Left lobe of liver (tissue), 2 donors: ENCODE measurements at regions not wholly inside any gene's neighbourhood (a gene's known extent, or its start where the extent isn't known, plus 50 kb on each side); places are given as distances from the start of the nearest gene placed in this dataset.
A peak's percentile ranks its signal among the peaks of the same experiment; 100 is the strongest.
"Not testable (repeated sequence)": the region's sequence is repeated elsewhere in the genome, so short reads cannot be mapped to it uniquely, and the experiment has no call there.

Experiments used
- ATAC-seq: fragments of 200-7000 bp; cut with Tn5 transposase; one replicate; pipeline ENCODE4 v1.9.1; 2020; ENCODE audit warnings: mild to moderate bottlenecking, moderate library complexity
- DNase-seq: peaks from one replicate; pipeline ENCODE4 v3.0.0-alpha.2; 2020; ENCODE audit warnings: low spot score
- donor health status: DM: no; HTN: no; CAD: no; lungs with moderate emphysema.
- donor health status: DM: no; HTN: yes; CAD: no.

- no peak for ATAC-seq
- no peak for DNase-seq
These were observed 193.1 kb downstream of the OTOL1 start for GRCh38 chr3:161689584-161690298.

GRCh38 chr3:161690299-161690620 is 193.7 kb downstream of the OTOL1 start:
- DNase-seq, result no peak
- ATAC-seq, result no peak

DNA sequence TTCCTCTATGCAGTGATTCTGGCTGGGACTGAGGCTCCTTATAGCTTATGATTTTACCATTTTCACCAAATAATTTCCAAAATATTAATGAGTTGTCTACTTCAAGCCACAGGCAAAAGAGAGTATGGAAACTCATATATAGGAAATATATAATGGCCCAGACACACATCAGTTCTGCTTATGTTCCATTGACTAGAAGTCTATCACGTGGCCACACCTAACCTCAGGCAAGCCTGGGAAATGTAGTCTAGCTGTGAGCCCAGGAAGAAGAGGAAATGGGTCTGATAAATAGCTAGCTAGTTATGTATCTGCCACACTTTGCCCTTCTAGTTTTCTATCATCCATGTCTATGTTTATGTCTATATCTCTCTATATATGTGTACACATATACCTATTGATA is 195.1 kb downstream of the OTOL1 start:
- no peak for ATAC-seq
- no peak for DNase-seq

- ATAC-seq (no peak), DNase-seq (no peak)
These were observed 198.3 kb downstream of the OTOL1 start for GRCh38 chr3:161694682-161695564.

- DNase-seq (no peak), ATAC-seq (no peak)
These were observed 199.2 kb downstream of the OTOL1 start for GRCh38 chr3:161695811-161696210.

DNA sequence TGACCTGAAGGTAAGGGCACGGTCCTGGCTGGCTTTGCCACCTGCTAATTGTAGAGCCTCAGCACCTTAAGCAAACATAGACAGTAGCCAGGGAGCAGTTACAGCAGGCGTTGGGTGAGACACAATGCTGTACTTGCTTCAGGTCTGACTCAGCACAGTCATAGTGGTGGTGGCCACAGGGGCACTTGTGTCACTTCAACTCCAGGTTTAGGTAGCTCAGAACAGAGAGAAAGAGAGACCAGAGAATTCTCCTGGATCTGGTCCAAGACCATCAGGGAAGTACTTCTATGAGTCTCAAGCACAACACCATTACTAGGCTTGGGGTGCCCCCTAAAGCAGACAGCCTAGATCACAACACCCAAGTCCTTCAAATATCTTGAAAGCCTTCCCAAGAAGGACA is 204.4 kb downstream of the OTOL1 start:
- DNase-seq, result no peak
- no peak for ATAC-seq

- not testable (repeated sequence) for DNase-seq, ATAC-seq
These were observed 210.6 kb downstream of the OTOL1 start for GRCh38 chr3:161707253-161707652.

GRCh38 chr3:161713731-161714130 is 217.1 kb downstream of the OTOL1 start:
- ATAC-seq, result no peak
- no peak for DNase-seq

DNA sequence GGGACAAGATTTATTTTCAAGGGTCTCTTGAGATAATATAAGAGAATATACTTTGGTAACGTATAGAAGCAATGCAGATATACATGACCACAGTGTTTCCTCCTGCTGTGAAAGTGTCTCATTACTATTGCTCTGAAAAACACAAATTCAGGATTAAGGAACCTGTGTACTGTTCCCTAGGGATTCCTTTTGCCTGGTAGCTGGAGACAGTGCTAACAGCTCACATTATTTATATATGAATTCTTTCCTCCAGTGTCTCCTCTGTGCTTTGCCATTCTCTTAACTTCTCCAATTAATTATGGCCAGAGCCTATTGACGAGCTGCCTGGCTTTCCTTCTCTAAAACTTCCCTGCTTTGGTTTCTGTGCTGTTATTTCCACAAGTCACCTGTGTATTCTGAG is 235.4 kb downstream of the OTOL1 start:
- ATAC-seq (no peak), DNase-seq (no peak)

- no peak for ATAC-seq
- DNase-seq, result no peak
These were observed 240.6 kb downstream of the OTOL1 start for GRCh38 chr3:161737171-161737570.

DNA sequence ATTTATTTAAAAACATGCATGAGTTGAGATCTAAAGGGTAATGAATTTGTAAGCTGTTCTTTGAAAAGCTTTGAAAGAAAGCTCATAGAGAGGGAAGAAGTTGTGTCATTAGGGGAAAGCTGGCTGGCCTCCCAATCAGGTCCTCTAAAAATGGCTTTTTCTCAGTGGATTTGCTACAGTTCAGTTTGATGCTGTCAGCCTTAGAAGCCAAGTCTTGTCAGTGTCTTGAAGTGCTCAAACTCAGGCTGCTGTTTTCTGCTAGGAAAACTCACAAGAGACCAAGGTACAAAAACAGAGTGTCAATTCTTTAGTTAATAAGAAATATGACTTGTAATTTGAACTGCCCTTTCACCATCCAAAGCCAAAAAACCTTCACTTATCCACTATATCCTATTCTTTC is 243.8 kb downstream of the OTOL1 start:
- DNase-seq (no peak), ATAC-seq (no peak)

DNA sequence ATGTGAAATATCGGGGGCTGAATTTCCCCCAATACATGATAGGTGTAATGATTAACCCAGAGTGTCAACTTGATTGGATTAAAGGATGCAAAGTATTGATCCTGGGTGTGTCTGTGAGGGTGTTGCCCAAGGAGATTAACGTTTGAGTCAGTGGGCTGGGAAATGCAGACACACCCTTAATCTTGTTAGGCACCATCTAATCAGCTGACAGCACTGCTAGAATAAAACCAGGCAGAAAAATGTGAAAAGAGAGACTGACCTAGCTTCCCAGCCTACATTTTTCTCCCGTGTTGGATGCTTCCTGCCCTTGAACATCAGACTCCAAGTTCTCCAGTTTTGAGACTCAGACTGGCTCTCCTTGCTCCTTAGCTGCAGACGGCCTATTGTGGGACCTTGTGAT is 247.8 kb downstream of the OTOL1 start:
- DNase-seq, result no peak
- no peak for ATAC-seq

DNA sequence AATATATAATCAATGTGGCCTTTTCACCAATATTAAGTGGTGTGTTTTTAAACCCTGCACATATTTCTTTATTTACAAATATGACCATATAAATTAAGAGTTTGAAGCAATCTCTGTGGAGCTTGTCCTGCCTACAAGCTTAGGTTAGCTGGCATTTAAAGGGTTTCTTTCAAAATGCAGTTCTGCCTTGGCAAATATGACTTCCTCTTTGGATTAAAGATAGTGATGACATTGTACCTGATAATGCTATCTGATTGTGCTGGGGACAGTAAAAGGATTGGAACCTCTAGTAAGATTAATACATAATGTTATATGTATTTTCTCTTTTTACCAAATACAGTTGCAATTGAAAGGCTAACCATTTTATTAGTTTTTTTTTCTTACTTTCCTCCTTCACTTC is 249.1 kb downstream of the OTOL1 start:
- DNase-seq (no peak), ATAC-seq (no peak)

DNA sequence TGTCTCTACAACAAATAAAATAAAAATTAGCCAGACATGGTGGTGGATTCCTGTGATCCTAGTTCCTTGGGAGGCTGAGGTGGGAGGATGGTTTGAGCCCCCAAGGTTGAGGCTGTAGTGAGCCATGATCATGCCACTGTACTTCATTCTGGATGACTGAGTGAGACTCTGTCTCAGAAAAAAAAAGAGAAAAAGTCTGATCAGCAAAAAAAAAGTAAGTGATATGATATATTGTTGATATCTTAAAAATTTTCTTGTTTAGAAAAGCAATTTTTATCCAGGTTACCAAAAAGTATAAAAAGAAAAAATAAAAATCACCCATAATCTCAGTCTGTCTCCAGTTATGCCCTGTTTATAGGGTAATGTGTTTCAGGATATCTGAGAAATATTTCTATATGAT is 251.4 kb downstream of the OTOL1 start:
- ATAC-seq, result no peak
- no peak for DNase-seq

GRCh38 chr3:161754420-161755053 is 257.9 kb downstream of the OTOL1 start:
- DNase-seq (no peak), ATAC-seq (no peak)

DNA sequence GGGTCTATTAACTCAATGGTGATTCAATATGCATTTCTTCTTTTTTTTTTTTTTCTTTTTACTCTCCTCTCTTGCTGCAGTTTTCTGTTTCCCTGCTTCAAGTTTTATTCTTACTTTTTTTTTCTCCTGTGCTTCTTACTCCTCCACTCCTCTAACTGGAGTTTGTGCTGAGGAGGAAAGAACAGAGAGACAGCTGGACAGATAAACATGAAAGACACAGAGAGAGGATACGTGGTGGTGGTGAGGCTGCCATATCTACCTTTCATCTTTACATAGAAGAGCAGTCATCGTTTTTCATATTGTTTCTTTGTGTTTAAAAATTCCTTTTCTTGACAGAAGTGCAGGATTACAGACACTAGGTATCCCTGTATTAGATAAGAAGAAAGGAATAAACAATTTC is 262.8 kb downstream of the OTOL1 start:
- no peak for DNase-seq
- no peak for ATAC-seq

DNA sequence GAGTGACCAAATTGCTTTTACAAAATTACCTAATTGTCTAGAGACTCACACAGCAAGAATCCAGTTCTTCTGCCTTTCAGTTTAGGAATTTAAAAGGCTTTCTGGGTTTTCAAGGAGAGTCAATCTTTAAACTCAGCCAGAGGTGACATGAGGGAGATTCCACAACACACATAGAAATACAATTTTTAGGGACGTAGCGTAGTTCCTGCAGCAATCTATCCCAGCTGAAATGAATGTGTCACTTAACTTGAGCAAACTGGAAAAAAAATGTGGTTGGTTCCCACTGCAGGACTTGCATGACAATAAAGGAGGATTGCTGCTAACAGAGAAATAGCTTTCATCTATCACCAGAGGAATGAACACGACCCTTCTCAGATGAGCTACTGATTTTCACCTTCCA is 269.7 kb downstream of the OTOL1 start:
- DNase-seq (no peak), ATAC-seq (no peak)

DNA sequence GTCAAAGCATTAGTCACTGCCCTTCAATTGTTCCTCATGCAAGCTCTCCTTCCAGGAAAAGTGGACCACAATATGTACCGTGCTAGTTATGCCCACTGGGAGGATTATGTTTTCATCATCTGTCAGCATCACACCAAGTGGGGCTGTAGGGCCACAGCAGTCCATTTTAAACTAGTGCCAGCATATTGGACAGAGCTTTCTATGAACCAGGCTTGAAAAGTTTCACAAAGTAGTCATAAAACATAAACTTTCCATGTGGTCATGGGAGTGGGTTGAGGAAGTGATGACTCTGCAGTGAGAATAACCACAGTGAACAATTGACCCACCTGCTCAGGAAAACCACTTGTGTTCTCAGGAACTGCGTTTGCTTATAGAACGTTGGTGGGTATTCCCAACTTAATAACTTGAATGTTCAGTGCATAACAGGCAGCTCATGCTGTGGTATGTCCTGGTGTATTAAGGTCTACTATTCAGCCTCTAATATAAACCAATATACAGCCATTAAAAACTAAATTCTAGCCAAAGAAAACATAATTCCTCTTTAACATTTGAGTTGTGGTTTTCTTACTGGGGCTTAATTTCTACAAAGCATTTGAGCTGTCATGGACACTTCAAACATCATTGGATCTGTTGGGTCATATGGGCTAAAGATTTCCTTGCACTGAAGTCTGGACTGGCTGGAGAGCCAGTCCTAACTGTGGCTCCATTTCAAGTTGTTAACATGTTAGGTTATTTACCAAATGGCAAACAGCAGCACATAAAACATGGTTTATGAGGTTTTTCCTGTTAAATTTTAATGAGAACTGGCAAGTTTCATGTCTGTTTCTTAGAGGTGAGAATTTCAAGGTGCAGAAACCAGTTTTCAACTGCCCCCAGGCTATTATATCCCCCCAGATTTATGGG is 274.1 kb downstream of the OTOL1 start:
- DNase-seq (no peak), ATAC-seq (no peak)

GRCh38 chr3:161781381-161781780 is 284.8 kb downstream of the OTOL1 start:
- DNase-seq (no peak), ATAC-seq (no peak)

- DNase-seq (no peak), ATAC-seq (peak; percentile 23)
These were observed 296.8 kb downstream of the OTOL1 start for GRCh38 chr3:161793194-161793930.
